Neuronal stem cell (in vitro differentiated cells): ENCODE measurements at regions not wholly inside any gene's neighbourhood (a gene's known extent, or its start where the extent isn't known, plus 50 kb on each side); places are given as distances from the start of the nearest gene placed in this dataset.

Experiments
- DNase-seq: peaks from one replicate; pipeline ENCODE4 v3.0.0-alpha.2; 2013; ENCODE audit warnings: low spot score
- H2AFZ ChIP-seq: one replicate; pipeline ENCODE4 v1.6.1; 2013; ENCODE audit warnings: mild to moderate bottlenecking, low read length, inconsistent platforms
- H2AK5ac ChIP-seq: 2 replicates; pipeline ENCODE4 v1.6.1; 2013; ENCODE audit warnings: low read depth, mild to moderate bottlenecking, inconsistent platforms, low read length, moderate library complexity, mixed read lengths
- H2BK120ac ChIP-seq: 2 replicates; pipeline ENCODE4 v1.6.1; 2013; ENCODE audit warnings: low read depth, mild to moderate bottlenecking, inconsistent platforms, low read length, moderate library complexity, mixed read lengths
- H2BK12ac ChIP-seq: one replicate; pipeline ENCODE4 v1.6.1; 2013; ENCODE audit warnings: low read length, inconsistent platforms
- H2BK15ac ChIP-seq: 2 replicates; pipeline ENCODE4 v1.6.1; 2013; ENCODE audit warnings: mild to moderate bottlenecking, low read length, inconsistent platforms, mixed read lengths
- H2BK5ac ChIP-seq: one replicate; pipeline ENCODE4 v1.6.1; 2013; ENCODE audit warnings: inconsistent platforms, mild to moderate bottlenecking, low read length, moderate library complexity
- H3K14ac ChIP-seq: one replicate; pipeline ENCODE4 v1.6.1; 2013; ENCODE audit warnings: low read length, inconsistent platforms
- H3K18ac ChIP-seq: 2 replicates; pipeline ENCODE4 v1.6.1; 2013; ENCODE audit warnings: low read length, inconsistent platforms
- H3K23ac ChIP-seq: 2 replicates; pipeline ENCODE4 v1.6.1; 2013; ENCODE audit warnings: low read depth, mild to moderate bottlenecking, mixed read lengths, low read length, inconsistent platforms; ENCODE audit not compliant: poor library complexity
- H3K27ac ChIP-seq: replicated peaks from 3 replicates; pipeline ENCODE4 v1.5.1; 2013; ENCODE audit warnings: low read length, inconsistent platforms
- H3K27me3 ChIP-seq, 3 experiments: 2 replicates each; pipeline ENCODE4 v1.6.1; 2013; ENCODE audit warnings: low read length in 3 of 3, mild to moderate bottlenecking in 2 of 3, inconsistent platforms in 1 of 3, low read depth in 1 of 3, mixed read lengths in 1 of 3, moderate library complexity in 1 of 3; ENCODE audit not compliant: control insufficient read depth in 3 of 3, insufficient read depth in 3 of 3
- H3K36me3 ChIP-seq, 2 donors: replicated peaks in 1 of 2; 2 replicates each; pipeline ENCODE4 v1.6.1; 2013; ENCODE audit warnings: low read length in 2 of 2; ENCODE audit not compliant: control insufficient read depth in 2 of 2, insufficient read depth in 2 of 2
- H3K4ac ChIP-seq: 2 replicates; pipeline ENCODE4 v1.6.1; 2013; ENCODE audit warnings: inconsistent platforms, mild to moderate bottlenecking, low read length, moderate library complexity
- H3K4me1 ChIP-seq, 2 donors: 1 replicate in 1 of 2; 2 replicates in 1 of 2; pipeline ENCODE4 v1.6.1; 2013; ENCODE audit warnings: low read length in 2 of 2, low read depth in 1 of 2; ENCODE audit not compliant: control insufficient read depth in 2 of 2, insufficient read depth in 1 of 2
- H3K4me2 ChIP-seq: one replicate; pipeline ENCODE4 v1.6.1; 2013; ENCODE audit warnings: mild to moderate bottlenecking, low read length, inconsistent platforms; ENCODE audit not compliant: insufficient read depth, poor library complexity, severe bottlenecking
- H3K4me3 ChIP-seq, 2 donors: 2 replicates each; pipeline ENCODE4 v1.5.1; 2013; ENCODE audit warnings: low read length in 2 of 2, mild to moderate bottlenecking in 2 of 2, inconsistent platforms in 1 of 2, moderate library complexity in 1 of 2
- H3K79me1 ChIP-seq: one replicate; pipeline ENCODE4 v1.6.1; 2013; ENCODE audit warnings: low read depth, mild to moderate bottlenecking, inconsistent platforms, low read length, moderate library complexity
- H3K9ac ChIP-seq: one replicate; pipeline ENCODE4 v1.6.1; 2013; ENCODE audit warnings: mild to moderate bottlenecking, low read depth, low read length, inconsistent platforms; ENCODE audit not compliant: poor library complexity
- H3K9me3 ChIP-seq, 2 donors: replicated peaks in 1 of 2; 2 replicates each; pipeline versions ENCODE3 to v1.6.1; 2013; ENCODE audit warnings: low read length in 2 of 2, mild to moderate bottlenecking in 2 of 2, inconsistent platforms in 1 of 2, low read depth in 1 of 2, mixed read lengths in 1 of 2, moderate library complexity in 1 of 2; ENCODE audit not compliant: control insufficient read depth in 2 of 2, insufficient read depth in 1 of 2
- H4K8ac ChIP-seq: one replicate; pipeline ENCODE4 v1.6.1; 2013; ENCODE audit warnings: low read depth, mild to moderate bottlenecking, inconsistent platforms, low read length, moderate library complexity
- H4K91ac ChIP-seq: one replicate; pipeline ENCODE4 v1.6.1; 2013; ENCODE audit warnings: low read length, low read depth, mild to moderate bottlenecking, inconsistent platforms; ENCODE audit not compliant: poor library complexity
- WGBS, 2 donors: extraction: QIAGEN DNeasy Blood & Tissue Kit; methylation state at CpG; one replicate each; pipeline ENCODE4 v1.1.7; 2013; ENCODE audit warnings: missing lambda C conversion rate in 2 of 2, mixed read lengths in 1 of 2; ENCODE audit not compliant: insufficient read length in 2 of 2, insufficient replicate concordance in 1 of 2; ENCODE audit errors: extremely low coverage in 2 of 2; 5-methylcytosine and 5-hydroxymethylcytosine counted together

DNA sequence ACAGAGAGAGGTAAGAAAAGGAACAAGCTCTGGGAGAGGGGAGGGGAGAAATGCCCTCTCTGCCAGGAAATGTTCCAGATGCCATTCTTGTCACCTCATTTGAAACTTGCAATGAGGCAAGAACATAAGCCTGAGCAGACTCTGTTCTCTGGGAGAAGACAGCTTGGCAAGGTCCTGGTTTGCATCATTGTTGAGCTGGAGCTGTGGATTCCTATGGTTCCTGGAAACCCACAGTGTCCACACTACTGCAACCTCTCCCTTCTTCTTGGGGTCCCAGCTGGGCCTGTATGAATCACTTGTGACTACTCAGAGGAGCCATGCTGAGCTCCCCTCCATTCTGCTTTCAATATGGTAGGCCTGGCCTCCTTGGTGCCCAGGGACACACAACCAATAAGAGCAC, 60.8 kb upstream of the HECTD2 start:
- H3K9ac ChIP-seq, result no peak overlapping the region
- peak overlapping the region; percentile 13 for H3K18ac ChIP-seq
- H2BK120ac ChIP-seq, result no peak overlapping the region
- no peaks in the 10 kb centered on the region for H3K4me1 ChIP-seq
- H3K27me3 ChIP-seq, result no peaks in the 10 kb centered on the region
- H3K79me1 ChIP-seq, result no peaks in the 10 kb centered on the region
- H3K36me3 ChIP-seq, result no peaks in the 10 kb centered on the region
- no peak overlapping the region for H3K27ac ChIP-seq
- no peak overlapping the region for H2BK5ac ChIP-seq
- no peak overlapping the region for H3K4ac ChIP-seq
- H2AK5ac ChIP-seq, result no peak overlapping the region
- no peak for DNase-seq
- no peak overlapping the region for H3K4me2 ChIP-seq
- no peak overlapping the region for H3K14ac ChIP-seq
- no peak overlapping the region for H3K4me3 ChIP-seq
- no peak overlapping the region for H4K8ac ChIP-seq
- no peaks in the 10 kb centered on the region for H3K9me3 ChIP-seq
- no peak overlapping the region for H2BK12ac ChIP-seq
- H2AFZ ChIP-seq, result no peak overlapping the region
- H2BK15ac ChIP-seq, result no peak overlapping the region
- no peak overlapping the region for H3K23ac ChIP-seq
- no peak overlapping the region for H4K91ac ChIP-seq

GRCh38 chr10:91350651-91351081, 59.5 kb upstream of the HECTD2 start:
- Histone ChIP-seq H3K4me2 (no peak overlapping the region), H3K23ac (no peak overlapping the region), H3K9ac (no peak overlapping the region), H2BK120ac (no peak overlapping the region), H3K9me3 (no peaks in the 10 kb centered on the region), H3K4ac (no peak overlapping the region), H3K4me3 (no peak overlapping the region), H2AFZ (no peak overlapping the region), H2BK5ac (no peak overlapping the region), H3K36me3 (no peaks in the 10 kb centered on the region), H4K8ac (no peak overlapping the region), H2AK5ac (no peak overlapping the region), H4K91ac (no peak overlapping the region), H3K27me3 (no peaks in the 10 kb centered on the region), H3K18ac (no peak overlapping the region), H3K14ac (no peak overlapping the region), H3K27ac (no peak overlapping the region), H3K4me1 (no peaks in the 10 kb centered on the region), H3K79me1 (no peaks in the 10 kb centered on the region), H2BK15ac (no peak overlapping the region), H2BK12ac (no peak overlapping the region)
- DNase-seq, result no peak
- no CpG with 5 or more reads among the region's 2 CpGs for WGBS, 2 donors

- Histone ChIP-seq H3K14ac (no peak overlapping the region), H2BK120ac (no peak overlapping the region), H3K23ac (no peak overlapping the region), H3K18ac (no peak overlapping the region), H2AK5ac (no peak overlapping the region), H3K9me3 (no peaks in the 10 kb centered on the region), H3K4me2 (no peak overlapping the region), H4K91ac (no peak overlapping the region), H3K4ac (no peak overlapping the region), H4K8ac (no peak overlapping the region), H3K36me3 (no peaks in the 10 kb centered on the region), H3K4me3 (no peak overlapping the region), H2BK15ac (no peak overlapping the region), H3K79me1 (no peaks in the 10 kb centered on the region), H2BK5ac (no peak overlapping the region), H3K27me3 (no peaks in the 10 kb centered on the region), H2AFZ (no peak overlapping the region), H2BK12ac (no peak overlapping the region), H3K27ac (no peak overlapping the region), H3K9ac (no peak overlapping the region), H3K4me1 (no peaks in the 10 kb centered on the region)
- no peak for DNase-seq
- no CpG with 5 or more reads among the region's 1 CpG for WGBS, 2 donors
These were observed 57.4 kb upstream of the HECTD2 start for GRCh38 chr10:91352760-91353159.

- Histone ChIP-seq H3K4ac (no peak overlapping the region), H3K23ac (no peak overlapping the region), H3K9me3 (no peaks in the 10 kb centered on the region), H3K36me3 (no peaks in the 10 kb centered on the region), H4K91ac (no peak overlapping the region), H3K4me3 (no peak overlapping the region), H3K14ac (no peak overlapping the region), H3K27me3 (no peaks in the 10 kb centered on the region), H2BK5ac (no peak overlapping the region), H2BK12ac (no peak overlapping the region), H2AFZ (no peak overlapping the region), H2BK15ac (no peak overlapping the region), H3K4me2 (no peak overlapping the region), H4K8ac (no peak overlapping the region), H3K27ac (no peak overlapping the region), H3K79me1 (no peaks in the 10 kb centered on the region), H2BK120ac (no peak overlapping the region), H3K18ac (no peak overlapping the region), H3K4me1 (peaks cover 3% of the 10 kb centered on the region in 2 donors), H3K9ac (no peak overlapping the region), H2AK5ac (no peak overlapping the region)
- no peak for DNase-seq
- no CpG with 5 or more reads among the region's 4 CpGs for WGBS, 2 donors
These were observed 55.7 kb upstream of the HECTD2 start for GRCh38 chr10:91354166-91355075.
